NCI-H2196 treated with DMSO at 0.1 percent for 48 hours (cell line): ENCODE measurements at regions not wholly inside any gene's neighbourhood (a gene's known extent, or its start where the extent isn't known, plus 50 kb on each side); places are given as distances from the start of the nearest gene placed in this dataset.

Experiments used
- DNase-seq: peaks from one replicate; lab custom pipeline; 2025; ENCODE audit not compliant: unreplicated experiment; lab: John Stamatoyannopoulos, UW

GRCh38 chr18:67682516-67682915 lies 166.0 kb upstream of the DSEL start:
- DNase-seq = no peak

DNA sequence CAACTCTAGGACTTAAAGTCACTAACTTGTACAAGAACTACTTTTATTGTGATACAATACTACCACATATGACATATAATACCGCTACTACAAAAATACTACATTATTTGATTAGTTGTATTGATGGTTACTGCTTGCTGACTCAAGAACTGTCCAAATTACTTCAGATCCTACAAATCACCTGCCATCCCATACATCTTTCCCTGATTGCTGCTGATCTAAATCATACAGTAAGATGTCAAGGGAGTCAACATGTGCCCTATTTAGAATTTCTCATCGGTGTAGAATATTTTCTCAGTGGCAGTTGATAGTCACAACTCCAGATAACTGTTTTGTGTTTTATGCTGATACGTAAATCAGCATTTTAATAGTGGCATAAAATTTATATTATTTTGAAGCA lies 161.0 kb upstream of the DSEL start:
- no peak for DNase-seq

DNA sequence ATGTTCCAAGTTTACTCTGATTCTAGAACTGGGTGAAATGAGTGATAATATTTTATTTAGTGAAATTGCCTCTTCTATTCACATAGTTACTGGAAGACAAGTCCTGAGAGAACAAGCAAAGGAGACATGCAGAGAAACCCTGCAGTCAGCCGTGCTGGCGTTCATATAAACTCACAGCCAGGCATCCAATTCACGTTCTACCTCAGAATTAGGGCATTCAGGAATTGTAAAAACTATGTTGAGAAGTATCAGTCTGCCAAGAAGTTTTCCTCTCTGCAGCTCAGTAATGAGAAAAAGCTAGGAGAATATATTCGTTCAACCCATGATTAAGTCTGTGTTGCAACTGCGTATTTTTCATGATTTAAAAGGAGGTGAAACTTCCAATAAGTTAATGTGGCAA lies 156.2 kb upstream of the DSEL start:
- no peak for DNase-seq

GRCh38 chr18:67672155-67672554 lies 155.6 kb upstream of the DSEL start:
- no peak for DNase-seq

DNA sequence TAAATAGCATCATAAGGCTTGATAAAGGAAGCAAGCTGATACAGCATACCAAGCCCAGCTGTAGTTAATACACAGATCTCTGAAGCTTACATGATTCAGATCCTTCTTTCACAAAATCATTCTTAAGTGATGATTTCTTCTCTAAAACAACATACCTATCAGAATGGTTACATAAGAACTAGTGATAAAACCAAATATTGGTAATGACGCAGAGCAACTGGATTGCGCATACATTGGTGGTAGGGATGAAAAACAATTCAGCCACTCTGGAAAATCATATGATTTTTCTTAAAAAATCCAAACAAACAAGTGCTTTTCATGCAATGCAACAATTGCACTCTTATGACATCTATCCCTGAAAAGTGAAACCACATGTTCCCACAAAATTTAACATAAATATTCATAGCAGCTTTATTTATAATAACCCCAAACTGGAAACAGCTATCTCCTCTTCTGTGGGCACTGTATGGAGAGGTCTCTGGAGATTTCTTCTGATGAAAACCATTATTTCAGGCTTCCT lies 153.6 kb upstream of the DSEL start:
- no peak for DNase-seq

DNA sequence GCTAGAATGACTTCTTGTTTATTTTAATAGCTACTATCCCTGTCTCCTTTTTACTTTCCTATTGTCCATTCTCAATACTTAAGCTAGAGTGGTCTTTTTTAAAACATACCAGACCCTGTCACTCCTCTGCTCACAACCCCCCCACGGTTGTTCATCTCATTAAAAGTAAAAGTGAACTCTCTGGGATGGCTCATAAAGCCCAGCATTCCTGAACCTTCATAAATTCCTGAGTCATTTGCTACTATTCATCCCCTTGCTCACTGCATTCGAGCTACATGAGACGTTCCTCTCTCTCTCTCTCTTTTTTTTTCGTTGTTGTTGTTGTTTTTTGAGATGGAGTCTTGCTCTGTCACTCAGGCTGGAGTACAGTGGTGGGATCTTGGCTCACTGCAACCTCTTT lies 148.7 kb upstream of the DSEL start:
- no peak for DNase-seq

- DNase-seq = no peak
Observed at GRCh38 chr18:67662996-67663395, 146.5 kb upstream of the DSEL start.

DNA sequence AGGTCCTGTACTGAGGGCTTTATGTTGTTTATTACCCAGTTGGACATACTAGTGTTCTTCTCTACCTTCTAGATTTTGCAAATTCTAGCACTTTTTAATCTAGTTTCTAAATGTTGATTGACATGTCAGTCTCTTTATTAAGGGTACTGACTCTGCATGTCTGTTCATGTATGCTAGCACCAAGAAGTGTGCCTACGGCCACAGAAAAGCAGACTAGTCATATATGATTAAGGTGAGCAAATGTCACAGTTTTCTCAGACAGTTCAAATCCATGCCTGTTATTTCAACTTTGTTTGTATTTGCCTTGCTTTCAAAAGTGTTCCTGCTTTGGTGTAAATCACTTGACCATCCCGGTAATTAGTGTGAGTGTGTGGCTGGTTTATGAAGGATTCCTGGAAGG lies 145.0 kb upstream of the DSEL start:
- DNase-seq = no peak

DNA sequence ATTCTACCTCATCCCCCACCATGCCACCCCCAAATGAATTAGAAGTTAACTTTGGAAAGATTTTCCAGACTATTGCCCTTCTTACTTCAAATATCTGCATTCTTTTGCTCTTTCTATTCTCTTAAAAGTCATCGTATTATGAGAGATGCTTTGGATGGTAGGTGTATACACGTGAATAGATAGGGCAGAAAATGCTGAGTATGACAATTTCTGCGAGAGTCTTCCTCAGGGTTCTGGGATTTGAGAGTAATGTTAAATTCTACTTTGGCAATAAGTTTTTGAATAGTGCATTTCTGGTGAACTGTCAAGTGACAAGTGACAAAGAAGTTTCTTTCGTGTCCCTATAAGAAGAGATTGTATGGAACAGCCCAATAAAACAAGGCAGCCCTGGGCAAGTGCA lies 137.6 kb upstream of the DSEL start:
- DNase-seq = no peak

- no peak for DNase-seq
Observed at GRCh38 chr18:67652288-67652687, 135.8 kb upstream of the DSEL start.

- no peak for DNase-seq
Observed at GRCh38 chr18:67651438-67651837, 134.9 kb upstream of the DSEL start.

DNA sequence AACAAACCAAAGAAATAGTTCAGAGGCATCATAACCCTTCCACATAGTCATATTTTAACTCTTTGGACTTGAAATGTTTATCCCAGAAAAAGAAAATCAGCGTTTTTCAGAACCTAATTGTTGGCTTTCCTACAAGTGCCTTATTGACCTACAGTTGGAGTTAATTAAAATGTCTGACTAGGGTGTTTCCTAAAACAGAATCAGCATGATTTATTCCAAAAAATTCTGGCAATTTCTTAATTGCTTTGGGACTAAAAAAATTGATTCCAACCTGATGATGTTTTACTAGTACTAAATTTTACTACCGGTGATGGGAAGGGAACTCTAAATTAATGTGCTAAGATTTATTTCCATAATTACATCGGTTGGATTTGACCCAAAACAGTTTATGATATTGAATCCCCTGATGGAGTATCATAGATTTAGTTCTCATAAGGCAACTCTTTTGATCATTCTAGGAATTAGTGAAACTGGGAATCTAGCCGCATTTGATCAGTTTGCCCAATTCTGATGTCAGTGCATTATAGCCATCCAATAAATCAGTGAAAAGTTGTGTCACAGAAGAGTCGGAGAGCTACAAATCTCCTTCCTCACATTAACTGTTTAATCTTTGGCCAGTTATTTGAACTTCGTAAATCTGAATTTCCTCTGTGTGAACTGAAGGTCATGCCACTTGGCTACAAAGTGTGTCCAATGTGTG lies 134.3 kb upstream of the DSEL start:
- DNase-seq = no peak

DNA sequence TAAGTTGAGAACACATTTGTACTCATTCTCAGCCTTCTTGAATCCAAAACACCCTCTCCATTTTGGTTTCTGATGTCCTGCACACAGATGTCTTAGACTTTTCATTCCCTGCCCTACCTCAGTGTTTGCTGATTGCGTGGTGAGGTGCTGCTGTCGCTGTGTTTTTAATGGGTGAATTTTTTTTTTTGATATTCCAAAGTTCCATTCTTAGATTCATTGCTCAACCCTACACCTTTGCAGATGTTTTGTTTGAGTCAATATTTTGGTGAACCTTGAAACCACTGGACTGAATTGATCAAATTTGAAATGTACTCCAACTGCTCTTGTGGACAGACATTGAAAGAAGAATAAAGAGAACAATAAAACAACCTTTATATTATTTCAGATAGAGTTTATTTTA lies 130.4 kb upstream of the DSEL start:
- no peak for DNase-seq

DNA sequence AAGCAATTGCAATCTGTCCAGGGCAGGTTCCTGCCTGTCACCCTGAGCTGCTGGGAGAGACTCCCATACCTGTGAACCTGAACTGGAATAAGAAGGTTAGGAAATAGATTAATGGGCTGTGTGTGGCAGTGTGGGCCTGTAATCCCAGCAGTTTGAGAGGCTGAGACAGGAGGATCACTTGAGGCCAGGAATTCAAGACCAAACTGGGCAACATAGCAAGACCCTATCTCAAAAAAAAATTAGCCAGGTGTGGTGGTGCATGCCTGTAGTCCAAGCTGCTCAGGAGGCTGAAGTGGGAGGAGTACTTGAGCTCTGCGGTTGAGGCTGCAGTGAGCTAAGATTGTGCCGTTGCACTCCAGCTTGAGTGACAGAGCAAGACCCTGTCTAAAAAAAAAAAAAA lies 127.7 kb upstream of the DSEL start:
- no peak for DNase-seq

GRCh38 chr18:67639872-67640271 lies 123.4 kb upstream of the DSEL start:
- DNase-seq = no peak

DNA sequence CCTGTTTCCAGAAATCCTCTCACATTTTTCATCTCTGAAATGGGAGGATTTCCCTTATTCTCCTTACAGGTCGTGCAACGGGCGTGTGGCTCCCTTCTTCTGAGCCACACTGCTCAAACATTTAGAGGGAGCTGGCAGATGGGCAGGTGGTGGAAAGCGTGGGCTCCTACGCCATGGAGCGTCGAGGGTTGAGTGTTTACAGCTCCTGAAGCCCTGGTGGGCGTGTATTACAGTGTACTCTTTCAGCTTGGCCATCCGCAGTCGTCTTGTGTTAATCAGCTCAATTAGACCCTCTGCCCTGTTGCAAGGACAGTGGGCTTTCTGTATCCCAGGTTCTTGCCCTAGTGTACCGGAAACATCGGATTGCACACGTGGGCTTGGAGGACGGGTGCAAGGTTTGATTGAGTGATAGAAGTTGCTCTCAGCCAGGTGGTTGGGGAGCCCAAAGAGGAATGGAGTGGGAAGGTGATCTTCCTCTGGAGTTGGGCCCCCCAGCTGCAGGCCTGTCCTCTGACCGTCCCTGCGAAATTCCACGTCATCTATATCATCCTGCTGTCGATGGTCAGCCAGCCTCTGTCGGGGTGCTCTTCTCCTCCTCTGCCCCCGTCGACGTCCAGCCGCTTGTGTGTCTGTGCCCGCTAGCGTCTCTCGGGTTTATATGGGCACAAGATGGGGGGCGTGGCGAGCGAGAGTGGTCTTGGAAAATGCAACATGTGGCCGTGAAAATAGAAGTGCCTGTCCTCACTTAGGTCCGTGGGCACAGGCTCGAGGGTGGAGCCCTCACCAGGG lies 120.3 kb upstream of the DSEL start:
- no peak for DNase-seq

DNA sequence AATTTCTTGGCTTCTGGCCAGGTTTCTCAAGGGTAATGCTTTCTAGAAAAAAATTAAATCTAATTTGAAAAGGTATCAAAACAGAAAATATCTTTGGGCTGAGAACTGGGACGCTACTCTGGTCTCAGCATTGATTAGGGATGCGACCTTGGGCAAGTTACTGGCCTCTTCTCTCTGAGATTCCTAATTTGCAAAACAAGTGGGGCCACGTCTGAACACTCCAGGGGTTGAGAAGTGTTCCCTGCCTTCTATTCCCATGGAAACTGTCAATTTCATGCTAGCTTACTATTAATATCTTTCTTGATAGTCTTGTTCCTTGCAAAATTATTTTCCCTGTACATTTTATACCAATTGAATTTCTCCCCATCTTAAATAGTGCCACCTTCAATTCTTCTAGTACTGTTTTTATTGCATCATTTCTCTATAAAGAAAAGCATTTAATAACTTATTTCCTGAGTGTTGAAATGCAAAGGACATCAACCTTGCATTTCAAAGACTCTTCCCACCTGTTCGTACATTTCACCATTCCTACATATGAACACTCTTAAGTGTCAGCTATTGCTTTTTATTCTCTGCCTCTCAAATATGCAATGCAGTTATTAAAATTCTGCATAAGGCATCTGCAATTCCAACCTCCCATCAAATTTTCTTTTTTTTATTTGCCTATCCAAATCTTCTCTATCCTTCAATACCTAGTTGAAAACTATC lies 118.3 kb upstream of the DSEL start:
- no peak for DNase-seq

DNA sequence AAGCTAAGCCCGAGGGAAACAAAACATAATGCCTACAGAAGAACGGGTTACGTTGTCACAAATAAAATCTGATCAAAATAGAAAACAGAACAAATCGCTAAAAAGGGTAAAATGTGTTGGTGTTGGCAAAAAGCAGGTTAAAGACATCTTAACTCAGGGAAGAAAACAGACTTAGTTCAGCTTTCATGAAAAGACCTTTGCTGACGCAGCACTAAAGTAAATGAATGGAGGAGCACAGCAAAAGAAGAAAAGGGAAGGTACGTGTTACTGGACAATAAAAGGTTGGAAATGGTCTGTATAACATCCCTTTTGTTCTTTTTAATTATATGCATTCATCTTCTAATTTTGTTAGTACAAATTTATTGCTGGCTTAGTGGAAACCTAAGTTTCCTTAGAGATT lies 117.4 kb upstream of the DSEL start:
- no peak for DNase-seq

- DNase-seq = no peak
Observed at GRCh38 chr18:67621906-67622305, 105.4 kb upstream of the DSEL start.

DNA sequence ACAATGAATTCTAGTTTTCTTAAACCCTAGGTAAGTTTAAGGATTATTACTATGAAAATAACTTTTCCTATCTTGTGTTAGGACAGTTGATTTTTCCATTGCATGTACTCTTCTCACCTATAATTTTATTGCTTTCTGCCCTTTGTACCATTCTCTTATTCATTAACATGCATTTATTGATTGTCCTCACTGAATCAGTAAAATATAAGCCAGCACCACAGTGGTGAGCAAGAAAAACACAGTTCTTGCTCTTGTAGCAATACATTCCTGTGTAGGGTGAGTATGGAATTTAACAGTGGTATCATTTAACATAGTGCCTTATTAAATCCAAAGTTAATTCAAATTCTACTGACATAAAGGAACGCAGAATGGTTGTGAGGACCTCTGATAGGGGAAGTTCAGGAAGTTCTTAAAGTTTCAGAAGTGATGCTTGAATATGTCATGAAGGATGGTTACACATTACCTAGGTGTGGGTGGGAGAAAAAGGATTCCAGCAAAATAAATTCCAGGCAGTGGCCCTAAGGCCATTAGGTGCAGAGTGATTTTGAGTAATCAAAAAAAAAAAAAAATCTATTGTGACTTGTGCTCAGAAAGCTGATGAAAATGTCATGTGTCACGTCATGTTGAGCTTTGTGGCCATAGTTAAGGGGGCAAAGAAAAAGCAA lies 104.7 kb upstream of the DSEL start:
- DNase-seq = no peak

DNA sequence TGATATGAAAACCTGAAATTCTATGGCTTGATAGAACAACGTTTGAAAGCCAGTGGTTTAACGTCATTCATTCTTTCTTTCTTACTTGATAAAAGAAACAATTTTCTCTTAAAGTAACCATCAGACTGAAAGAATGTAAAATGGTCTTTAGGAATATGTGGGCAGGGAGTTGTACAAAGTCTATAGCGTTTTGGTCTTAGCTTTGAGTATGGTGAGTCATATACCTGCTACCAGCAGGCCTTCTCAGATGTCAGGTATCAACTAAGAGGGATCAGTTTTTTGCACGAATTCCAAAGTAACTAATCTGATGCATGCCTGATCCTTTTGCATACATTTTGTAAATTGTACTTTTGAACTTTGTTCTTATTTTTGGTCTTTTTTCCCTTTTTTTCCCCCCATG lies 101.5 kb upstream of the DSEL start:
- no peak for DNase-seq
